ENCODE measurements at regions not wholly inside any gene's neighbourhood (a gene's known extent, or its start where the extent isn't known, plus 50 kb on each side); places are given as distances from the start of the nearest gene placed in this dataset.
"Not testable (repeated sequence)": the region's sequence is repeated elsewhere in the genome, so short reads cannot be mapped to it uniquely, and the experiment has no call there.

- no peak for DNase-seq
These were observed 316.9 kb upstream of the LRRTM4 start for GRCh38 chr2:77839102-77839501.

- no peak for DNase-seq
These were observed 339.9 kb upstream of the LRRTM4 start for GRCh38 chr2:77862120-77862519.

- DNase-seq, result no peak
These were observed 342.2 kb upstream of the LRRTM4 start for GRCh38 chr2:77864426-77864825.

- no peak for DNase-seq
These were observed 344.5 kb upstream of the LRRTM4 start for GRCh38 chr2:77866661-77867060.

GRCh38 chr2:77867146-77867545, 345.0 kb upstream of the LRRTM4 start:
- DNase-seq, result no peak

GRCh38 chr2:77873506-77873905, 351.3 kb upstream of the LRRTM4 start:
- DNase-seq, result no peak

- not testable (repeated sequence) for DNase-seq
These were observed 378.0 kb upstream of the LRRTM4 start for GRCh38 chr2:77900211-77900610.

- no peak for DNase-seq
These were observed 388.0 kb upstream of the LRRTM4 start for GRCh38 chr2:77910136-77910535.

- no peak for DNase-seq
These were observed 398.7 kb upstream of the LRRTM4 start for GRCh38 chr2:77920838-77921366.

GRCh38 chr2:77922567-77922966, 400.4 kb upstream of the LRRTM4 start:
- DNase-seq, result no peak

GRCh38 chr2:77937366-77937765, 415.2 kb upstream of the LRRTM4 start:
- no peak for DNase-seq

GRCh38 chr2:77938462-77938861, 416.3 kb upstream of the LRRTM4 start:
- DNase-seq, result no peak

- DNase-seq, result no peak
These were observed 417.2 kb upstream of the LRRTM4 start for GRCh38 chr2:77939370-77939769.

- no peak for DNase-seq
These were observed 417.6 kb upstream of the LRRTM4 start for GRCh38 chr2:77939801-77940200.

GRCh38 chr2:77954931-77955330, 432.8 kb upstream of the LRRTM4 start:
- no peak for DNase-seq

- no peak for DNase-seq
These were observed 440.8 kb upstream of the LRRTM4 start for GRCh38 chr2:77962943-77963342.

- no peak for DNase-seq
These were observed 455.4 kb upstream of the LRRTM4 start for GRCh38 chr2:77977471-77978063.

- no peak for DNase-seq
These were observed 473.0 kb upstream of the LRRTM4 start for GRCh38 chr2:77995161-77995560.

- no peak for DNase-seq
These were observed 477.2 kb upstream of the LRRTM4 start for GRCh38 chr2:77999376-77999775.

- DNase-seq, result no peak
These were observed 487.1 kb upstream of the LRRTM4 start for GRCh38 chr2:78009289-78009688.

GRCh38 chr2:78011251-78011650, 489.1 kb upstream of the LRRTM4 start:
- no peak for DNase-seq

- no peak for DNase-seq
These were observed 498.3 kb upstream of the LRRTM4 start for GRCh38 chr2:78020491-78020890.

GRCh38 chr2:78023356-78023755, 501.2 kb upstream of the LRRTM4 start:
- DNase-seq, result no peak

GRCh38 chr2:78024996-78025395, 502.8 kb upstream of the LRRTM4 start:
- no peak for DNase-seq

- no peak for DNase-seq
These were observed 507.3 kb upstream of the LRRTM4 start for GRCh38 chr2:78029392-78029995.

All from activated gamma-delta T cell (primary cell).